ENCODE measurements at regions not wholly inside any gene's neighbourhood (a gene's known extent, or its start where the extent isn't known, plus 50 kb on each side); places are given as distances from the start of the nearest gene placed in this dataset.

DNA sequence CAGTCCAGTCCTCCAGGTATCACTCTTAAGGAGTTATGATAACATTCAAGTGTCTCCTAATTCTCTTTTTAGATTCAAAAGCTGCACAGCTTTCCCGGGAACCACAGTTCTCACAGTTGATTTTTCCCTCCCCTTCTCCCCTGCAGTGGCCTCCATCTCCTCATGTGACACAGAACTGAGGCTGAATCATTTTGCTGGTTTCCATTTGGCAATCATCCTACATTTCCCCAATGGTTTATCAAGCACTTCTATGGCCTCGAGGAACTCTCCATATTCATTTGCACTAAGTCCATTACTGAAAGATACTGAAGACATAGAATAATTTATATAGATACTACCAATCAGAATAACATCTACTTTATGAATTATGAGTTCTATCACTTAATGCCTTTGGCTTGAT lies 484.9 kb downstream of the GPAM start:
- H2BK15ac ChIP-seq (ENCODE audit: low read depth, low read length), result no peak overlapping the region
- no peak overlapping the region for H2AFZ ChIP-seq (replicated peaks; ENCODE audit: low read length, poor library complexity)
- no peak overlapping the region for H2BK5ac ChIP-seq (ENCODE audit: low read depth, low read length, poor library complexity, severe bottlenecking)
- no peak overlapping the region for H4K5ac ChIP-seq (ENCODE audit: low read depth, low read length)
- no peaks in the 10 kb centered on the region for H3K79me1 ChIP-seq (ENCODE audit: low read depth in 1 of 2, low read length in 2 of 2)
- ATAC-seq (ENCODE audit: low read depth), result no peak
- DNase-seq, result no peak
- no peak overlapping the region for H4K8ac ChIP-seq (ENCODE audit: low read depth in 2 of 2, low read length in 2 of 2)
- CTCF ChIA-PET, result no interaction called here
- no TSS peak for BruUV-seq (replicated peaks)
- TF ChIP-seq BHLHE40 (IDR thresholded peaks at IDR 0.05; ENCODE audit: low read depth, low read length) (no peak), SMC3 (IDR thresholded peaks at IDR 0.05; ENCODE audit: low read depth, low read length) (no peak), RFX5 (IDR thresholded peaks at IDR 0.05; ENCODE audit: low read depth, low read length) (no peak), RCOR1 (IDR thresholded peaks at IDR 0.05; ENCODE audit: insufficient replicate concordance, low read length) (no peak), RAD21 (IDR thresholded peaks at IDR 0.05; ENCODE audit: low read length) (no peak), MAFK (IDR thresholded peaks at IDR 0.05; ENCODE audit: low read depth, low read length) (no peak)
- no peak overlapping the region for H3K18ac ChIP-seq (ENCODE audit: low read depth, low read length)
- no peak overlapping the region for H3K4me3 ChIP-seq (ENCODE audit: insufficient read depth, low read depth, low read length)
- POLR2A ChIA-PET (ENCODE audit: unreplicated experiment), result no interaction called here
- no CpG with 5 or more reads among the region's 2 CpGs for WGBS, 2 experiments (ENCODE audit: extremely low coverage in 2 of 2, insufficient read length in 1 of 2)
- intact Hi-C loops (cut with micrococcal nuclease), result no loop called here
- no peaks in the 10 kb centered on the region for H3K4me1 ChIP-seq (ENCODE audit: control insufficient read depth, insufficient read depth, low read length)
- no peak overlapping the region for H3K27ac ChIP-seq (ENCODE audit: insufficient read depth, low read length)
- H3K27me3 ChIP-seq (ENCODE audit: control insufficient read depth, insufficient read depth, low read length), result no peaks in the 10 kb centered on the region
- H2AK5ac ChIP-seq (ENCODE audit: low read depth, low read length), result no peak overlapping the region
- dilution Hi-C loops (cut with HindIII; ENCODE audit: low sequenced_read_pairs, unreplicated experiment), result no loop called here
- no peak overlapping the region for H3K56ac ChIP-seq (ENCODE audit: extremely low read depth, insufficient read depth, low read length)
- no peak overlapping the region for H3K9ac ChIP-seq (ENCODE audit: low read depth, low read length)
- H3K23ac ChIP-seq (ENCODE audit: low read depth, low read length), result no peak overlapping the region
- H3K14ac ChIP-seq (replicated peaks; ENCODE audit: low read depth, low read length), result no peak overlapping the region
- H2BK20ac ChIP-seq (ENCODE audit: low read depth, low read length), result no peak overlapping the region
- H4K20me1 ChIP-seq (ENCODE audit: insufficient read depth, low read length), result no peaks in the 10 kb centered on the region
- H4K91ac ChIP-seq (ENCODE audit: insufficient read depth, low read depth, low read length), result no peak overlapping the region
- no peaks in the 10 kb centered on the region for H3K9me1 ChIP-seq (ENCODE audit: insufficient read depth, low read length)
- H2AK9ac ChIP-seq (replicated peaks; ENCODE audit: low read depth, low read length, poor library complexity), result no peak overlapping the region
- peaks cover 3% of the 10 kb centered on the region for H3K9me3 ChIP-seq (ENCODE audit: control insufficient read depth, insufficient read depth, low read length)
- H2BK120ac ChIP-seq (ENCODE audit: low read depth, low read length), result no peak overlapping the region
- H3K4me2 ChIP-seq (ENCODE audit: low read depth, low read length), result no peak overlapping the region
- H3K4ac ChIP-seq (ENCODE audit: low read depth, low read length), result no peak overlapping the region
- no peaks in the 10 kb centered on the region for H3K36me3 ChIP-seq (ENCODE audit: control insufficient read depth, insufficient read depth, low read length)
- in situ Hi-C loops (cut with MboI; ENCODE audit: low sequenced_read_pairs), result no loop called here
